Endothelial cell of umbilical vein (primary cell): ENCODE measurements at regions not wholly inside any gene's neighbourhood (a gene's known extent, or its start where the extent isn't known, plus 50 kb on each side); places are given as distances from the start of the nearest gene placed in this dataset.

ENCODE experiments used
- BruUV-seq: library from RNA; stranded (reverse); fragments of 400-500 nt; replicated peaks from 2 replicates; lab custom pipeline; 2021; lab: Mats Ljungman, UMichigan
- CTCF ChIA-PET: fragments of 300-600, 350-600 bp; sonication (Branson Sonifier 250); formaldehyde crosslinking; loops from one replicate; lab custom pipeline; 2021; ENCODE audit warnings: antibody characterized with exemption, inconsistent platforms; lab: Charles Lee
- POLR2A ChIA-PET: fragments of 300-600, 350-600 bp; sonication (Branson Sonifier 250); formaldehyde crosslinking; loops from one replicate; lab custom pipeline; 2021; ENCODE audit warnings: antibody characterized with exemption, inconsistent platforms; lab: Charles Lee
- DNase-seq: peaks from one replicate; pipeline ENCODE4 v3.0.0-alpha.2; 2011; ENCODE audit warnings: low read depth, low spot score
- FAIRE-seq: peaks from 2 replicates; lab custom pipeline; 2011; peaks lifted over from hg19 to GRCh38; lab: Jason Lieb, UNC
- H2AFZ ChIP-seq: 2 replicates; pipeline ENCODE4 v1.6.0; 2012; ENCODE audit warnings: low read depth, low read length, control low read depth, inconsistent platforms
- H3K27ac ChIP-seq: 2 replicates; pipeline ENCODE4 v1.5.1; 2011; ENCODE audit warnings: low read depth, mild to moderate bottlenecking, control low read depth, low read length, moderate library complexity; ENCODE audit not compliant: insufficient read depth
- H3K27me3 ChIP-seq, 2 experiments: 2 replicates each; pipeline versions ENCODE4 v1.6.0 to v1.6.1; 2011; ENCODE audit warnings: low read length in 2 of 2, mixed read lengths in 1 of 2; ENCODE audit not compliant: control insufficient read depth in 2 of 2, insufficient read depth in 2 of 2
- H3K36me3 ChIP-seq, 2 experiments: 2 replicates in 1 of 2; 3 replicates in 1 of 2; pipeline ENCODE4 v1.5.1; 2011; ENCODE audit warnings: low read length in 2 of 2, mild to moderate bottlenecking in 1 of 2, moderate library complexity in 1 of 2; ENCODE audit not compliant: control insufficient read depth in 2 of 2, insufficient read depth in 2 of 2; ENCODE audit errors: extremely low read depth in 1 of 2
- H3K4me1 ChIP-seq: 3 replicates; pipeline ENCODE4 v1.5.1; 2011; ENCODE audit warnings: mild to moderate bottlenecking, low read length; ENCODE audit not compliant: control insufficient read depth, insufficient read depth; ENCODE audit errors: extremely low read depth
- H3K4me2 ChIP-seq: 2 replicates; pipeline ENCODE4 v1.6.1; 2011; ENCODE audit warnings: low read length, control low read depth, mixed read lengths; ENCODE audit not compliant: insufficient read depth
- H3K4me3 ChIP-seq, 3 experiments: fragments of 200-600 bp in 1 of 3; sonication (generic), shearing (Covaris generic) in 1 of 3; replicated peaks in 1 of 3; 2 replicates each; pipeline ENCODE4 v1.5.1; 2011 to 2016; ENCODE audit warnings: control low read depth in 3 of 3, low read length in 3 of 3, mild to moderate bottlenecking in 2 of 3, inconsistent platforms in 1 of 3, low read depth in 1 of 3, moderate library complexity in 1 of 3; ENCODE audit not compliant: insufficient read depth in 1 of 3
- H3K79me2 ChIP-seq: 2 replicates; pipeline ENCODE4 v1.6.0; 2012; ENCODE audit warnings: low read length, inconsistent platforms; ENCODE audit not compliant: control insufficient read depth, insufficient read depth
- H3K9ac ChIP-seq: replicated peaks from 2 replicates; pipeline ENCODE3; 2011; ENCODE audit warnings: low read length, control low read depth; ENCODE audit not compliant: insufficient read depth; ENCODE audit errors: extremely low read depth
- H3K9me1 ChIP-seq: replicated peaks from 3 replicates; pipeline ENCODE4 v1.6.0; 2011; ENCODE audit warnings: mild to moderate bottlenecking, low read length; ENCODE audit not compliant: control insufficient read depth, insufficient read depth; ENCODE audit errors: extremely low read depth
- H3K9me3 ChIP-seq: replicated peaks from 2 replicates; pipeline ENCODE4 v1.5.1; 2012; ENCODE audit warnings: low read length, inconsistent platforms; ENCODE audit not compliant: control insufficient read depth, insufficient read depth
- H4K20me1 ChIP-seq: replicated peaks from 2 replicates; pipeline ENCODE3; 2011; ENCODE audit warnings: mild to moderate bottlenecking, low read length; ENCODE audit not compliant: control insufficient read depth, insufficient read depth; ENCODE audit errors: extremely low read depth
- CTCF ChIP-seq, 2 donors: IDR thresholded peaks; 1 replicate in 1 of 2; 2 replicates in 1 of 2; pipeline ENCODE4 v1.5.1; 2011; ENCODE audit warnings: low read length in 2 of 2, mild to moderate bottlenecking in 2 of 2, moderate library complexity in 2 of 2, control low read depth in 1 of 2, inconsistent platforms in 1 of 2, low read depth in 1 of 2; ENCODE audit not compliant: insufficient read depth in 1 of 2; ENCODE audit errors: extremely low read depth in 1 of 2
- EZH2 ChIP-seq: IDR thresholded peaks from 2 replicates; pipeline ENCODE4 v1.6.1; 2012; ENCODE audit warnings: borderline replicate concordance, low read depth, mild to moderate bottlenecking, moderate library complexity, low read length, inconsistent platforms; ENCODE audit not compliant: severe bottlenecking
- FOS ChIP-seq: IDR thresholded peaks from 2 replicates; pipeline ENCODE4 v1.6.1; 2011; ENCODE audit warnings: mild to moderate bottlenecking, low read length, moderate library complexity, borderline replicate concordance; ENCODE audit not compliant: insufficient read depth
- GATA2 ChIP-seq: IDR thresholded peaks from 2 replicates; pipeline ENCODE4 v1.7.0; 2011; ENCODE audit warnings: low read depth, mild to moderate bottlenecking, moderate library complexity, mixed read lengths, low read length; ENCODE audit not compliant: insufficient read length, insufficient read depth
- JUN ChIP-seq: IDR thresholded peaks from 2 replicates; pipeline ENCODE4 v1.6.1; 2011; ENCODE audit warnings: borderline replicate concordance, low read depth; ENCODE audit not compliant: insufficient read length, insufficient read depth
- MAX ChIP-seq: IDR thresholded peaks from 2 replicates; pipeline ENCODE4 v1.6.1; 2011; ENCODE audit not compliant: insufficient read depth, insufficient read length
- MYC ChIP-seq: IDR thresholded peaks from one replicate; pipeline ENCODE4 v1.6.1; 2011; ENCODE audit warnings: mild to moderate bottlenecking, low read depth, low read length
- POLR2A ChIP-seq: IDR thresholded peaks from 2 replicates; pipeline ENCODE4 v1.6.1; 2012; ENCODE audit warnings: low read depth, mild to moderate bottlenecking, control low read depth, low read length
- POLR2AphosphoS5 ChIP-seq: IDR thresholded peaks from 2 replicates; pipeline ENCODE4 v1.6.1; 2012; ENCODE audit warnings: low read depth, mild to moderate bottlenecking, control low read depth, low read length, moderate library complexity; ENCODE audit not compliant: insufficient read depth
- dilution Hi-C: fragments of 300-500 bp; cut with MboI; formaldehyde crosslinking; loops from one replicate; pipeline ENCODE4 v1.15.0; 2019; ENCODE audit warnings: low sequenced_read_pairs; ENCODE audit not compliant: extremely low pct_ligation_motif_present
- intact Hi-C: fragments of 100-400 bp; cut with micrococcal nuclease; formaldehyde crosslinking; loops from one replicate; pipeline ENCODE4 v1.10.0; 2022

- Histone ChIP-seq H3K9me3 (no peaks in the 10 kb centered on the region), H4K20me1 (no peaks in the 10 kb centered on the region), H3K79me2 (no peaks in the 10 kb centered on the region), H2AFZ (no peak overlapping the region), H3K27ac (no peak overlapping the region), H3K27me3 (peaks cover 8 to 29% of the 10 kb centered on the region in 2 experiments), H3K9ac (no peak overlapping the region), H3K36me3 (no peaks in the 10 kb centered on the region), H3K4me1 (no peaks in the 10 kb centered on the region), H3K9me1 (no peaks in the 10 kb centered on the region), H3K4me3 (no peak overlapping the region), H3K4me2 (no peak overlapping the region)
- POLR2A ChIA-PET = no interaction called here
- no TSS peak for BruUV-seq
- dilution Hi-C loops (no loop called here), intact Hi-C loops (no loop called here)
- no peak for TF ChIP-seq MYC
- TF ChIP-seq EZH2 = no peak
- no peak for TF ChIP-seq FOS
- no peak for TF ChIP-seq CTCF (IDR thresholded peaks at IDR 0.05; ENCODE audit: extremely low read depth in 1 of 2, insufficient read depth in 1 of 2, low read depth in 1 of 2, low read length in 2 of 2)
- no peak for TF ChIP-seq JUN
- TF ChIP-seq POLR2AphosphoS5 = no peak
- no peak for TF ChIP-seq MAX
- no peak for TF ChIP-seq GATA2
- no peak for TF ChIP-seq POLR2A
- no peak for FAIRE-seq
- CTCF ChIA-PET = interaction anchor here (1.0 kb wide), 1 partner anchor 67 kb away, joined by 3 read pairs; no protein-coding TSS in a partner anchor
- DNase-seq = no peak
Observed at GRCh38 chr2:71990826-71991225, 156.8 kb downstream of the CYP26B1 start.
